GM21515 (cell line): ENCODE measurements at regions not wholly inside any gene's neighbourhood (a gene's known extent, or its start where the extent isn't known, plus 50 kb on each side); places are given as distances from the start of the nearest gene placed in this dataset.
"Not testable (repeated sequence)": the region's sequence is repeated elsewhere in the genome, so short reads cannot be mapped to it uniquely, and the experiment has no call there.

ENCODE experiments used
- ATAC-seq: cut with Tn5 transposase; IDR thresholded peaks from one replicate; pipeline ENCODE4 v1.9.1; 2021; ENCODE audit not compliant: unreplicated experiment

GRCh38 chrX:40418813-40419195, 162.0 kb upstream of the ATP6AP2 start:
- ATAC-seq, result no peak

- ATAC-seq, result no peak
Observed at GRCh38 chrX:40418146-40418812, 162.5 kb upstream of the ATP6AP2 start.

DNA sequence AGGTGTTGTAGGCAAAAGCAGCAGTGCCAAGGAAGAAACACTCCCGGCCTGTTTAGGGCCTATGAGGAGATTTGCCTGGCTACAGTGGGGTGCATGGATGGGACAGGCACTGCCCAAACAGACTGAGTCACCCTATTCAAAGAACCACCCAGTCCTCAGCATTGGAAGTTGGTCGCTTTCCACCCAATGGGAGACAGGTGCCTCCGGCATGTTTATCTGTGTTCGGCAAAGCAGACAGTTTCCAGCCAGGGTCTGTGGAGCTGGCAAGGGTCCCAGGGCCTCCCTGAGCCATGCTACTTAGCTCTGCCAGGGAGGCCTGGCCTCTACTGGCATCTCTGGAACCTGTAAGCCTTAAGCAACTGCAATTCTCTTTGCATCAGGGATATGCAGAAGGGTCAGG, 165.1 kb upstream of the ATP6AP2 start:
- no peak for ATAC-seq

- ATAC-seq, result no peak
Observed at GRCh38 chrX:40414335-40414734, 166.4 kb upstream of the ATP6AP2 start.

DNA sequence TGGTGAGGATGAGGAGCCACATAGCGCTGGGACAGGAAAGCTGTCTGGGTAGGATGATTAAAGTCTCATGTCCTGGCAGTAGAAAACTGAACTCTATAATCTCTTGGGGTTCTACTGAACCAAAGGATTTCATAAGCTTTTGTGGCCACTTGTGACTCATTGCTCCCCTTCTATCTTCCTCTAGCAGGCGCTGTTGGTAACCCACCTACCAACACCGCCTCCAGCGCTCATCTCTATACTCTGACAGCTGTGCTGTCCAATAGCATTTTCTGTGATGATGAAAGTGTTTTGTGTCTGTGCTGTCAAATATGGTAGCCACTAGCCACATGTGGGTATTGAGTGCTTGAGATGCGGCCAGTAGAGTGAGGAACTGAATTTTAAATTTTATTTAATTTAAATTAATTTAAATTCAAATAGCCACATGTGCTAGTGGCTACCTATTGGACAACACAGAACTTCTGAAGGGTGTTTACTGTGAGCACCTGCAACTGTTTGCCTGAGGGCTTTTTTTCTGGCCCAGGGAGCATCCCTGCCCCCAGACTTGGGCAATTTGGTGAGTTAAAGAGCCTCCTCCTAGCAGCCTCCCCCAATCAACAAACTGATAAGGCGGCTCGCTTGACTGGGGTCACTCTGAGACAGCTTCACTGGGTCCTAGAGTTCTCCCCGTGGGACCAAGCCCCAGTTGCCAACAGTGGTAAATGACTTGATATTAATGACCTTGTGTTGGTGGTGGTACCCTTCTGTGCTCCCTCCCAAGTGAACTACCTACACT, 169.2 kb upstream of the ATP6AP2 start:
- ATAC-seq, result no peak

GRCh38 chrX:40410859-40411258, 169.9 kb upstream of the ATP6AP2 start:
- no peak for ATAC-seq

DNA sequence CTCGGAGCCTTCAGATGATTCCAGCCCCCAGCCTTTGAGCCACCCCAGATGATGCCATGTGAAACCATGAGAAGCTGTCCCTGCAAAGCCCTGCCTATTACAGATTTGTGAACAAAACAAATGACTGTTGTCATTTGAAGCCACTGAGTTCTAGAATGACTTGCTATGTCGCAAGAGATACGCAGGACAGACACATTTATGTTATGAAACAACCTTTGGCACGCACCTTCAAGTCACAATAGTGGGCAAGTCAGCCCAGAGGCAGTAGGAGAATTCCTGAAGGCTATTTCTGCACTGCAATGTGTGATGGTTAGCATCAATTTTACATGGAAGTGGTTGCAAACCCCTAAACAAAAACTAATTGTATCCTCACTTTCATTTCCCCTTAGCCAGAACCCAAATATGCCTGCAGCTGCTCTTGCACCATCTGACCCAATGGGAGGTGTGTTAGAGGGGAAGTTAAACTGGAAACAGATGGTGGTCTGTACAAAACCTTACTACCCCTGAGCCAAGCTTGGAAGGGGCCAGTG, 174.4 kb upstream of the ATP6AP2 start:
- ATAC-seq, result no peak

DNA sequence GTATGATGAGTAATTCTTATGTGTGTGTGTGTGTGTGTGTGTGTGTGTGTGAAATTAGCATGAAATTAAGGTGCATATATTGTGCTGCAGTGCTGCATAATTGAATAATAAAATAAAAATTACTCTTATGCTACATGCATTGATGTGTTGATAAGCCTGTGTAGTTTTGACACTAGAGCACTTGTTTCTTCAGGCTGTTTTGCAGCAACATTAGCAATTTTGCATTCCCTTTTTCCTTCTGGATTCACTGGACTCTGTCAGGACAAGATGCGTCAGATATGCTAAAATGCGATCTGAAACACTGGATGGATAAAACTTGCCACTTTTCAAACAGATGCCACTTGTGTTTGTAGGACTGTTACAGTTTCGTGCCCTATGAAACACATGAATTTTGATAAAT, 175.4 kb upstream of the ATP6AP2 start:
- ATAC-seq, result no peak

GRCh38 chrX:40403757-40404156, 177.0 kb upstream of the ATP6AP2 start:
- ATAC-seq, result no peak

DNA sequence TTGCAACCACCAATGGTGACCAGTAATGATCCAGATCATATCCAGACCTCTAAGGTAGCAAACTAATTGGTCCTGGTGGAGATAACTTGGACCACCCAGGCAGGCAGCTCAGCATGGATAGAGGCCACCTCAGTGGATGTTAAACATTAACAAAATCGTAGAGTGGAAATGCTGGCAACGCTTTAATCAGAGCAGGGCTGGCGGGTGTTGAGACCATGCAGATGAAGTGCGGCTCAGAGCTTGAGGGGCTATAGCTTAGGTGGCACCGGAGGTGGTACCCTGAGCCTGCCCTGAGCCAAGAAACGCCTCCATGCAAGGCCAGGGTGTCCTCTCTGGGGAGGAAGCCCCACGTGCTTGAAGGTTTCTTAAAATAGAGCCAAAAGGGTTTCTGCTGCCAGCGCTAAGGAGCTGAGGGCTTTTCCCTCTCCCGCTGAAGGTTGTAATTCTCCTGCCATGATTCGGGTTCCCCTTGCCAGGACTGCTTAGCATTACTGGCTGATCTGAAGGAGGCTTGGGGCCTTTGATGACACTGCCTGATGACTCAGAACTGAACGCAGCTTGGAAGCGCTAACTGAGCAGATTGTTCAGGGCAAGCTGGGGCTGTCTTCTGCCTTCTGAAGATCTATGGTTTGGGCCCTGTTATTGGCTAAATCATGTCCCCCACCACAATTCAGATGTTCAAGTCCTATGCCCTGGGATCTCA, 177.8 kb upstream of the ATP6AP2 start:
- ATAC-seq, result no peak

GRCh38 chrX:40395102-40395501, 185.7 kb upstream of the ATP6AP2 start:
- no peak for ATAC-seq

DNA sequence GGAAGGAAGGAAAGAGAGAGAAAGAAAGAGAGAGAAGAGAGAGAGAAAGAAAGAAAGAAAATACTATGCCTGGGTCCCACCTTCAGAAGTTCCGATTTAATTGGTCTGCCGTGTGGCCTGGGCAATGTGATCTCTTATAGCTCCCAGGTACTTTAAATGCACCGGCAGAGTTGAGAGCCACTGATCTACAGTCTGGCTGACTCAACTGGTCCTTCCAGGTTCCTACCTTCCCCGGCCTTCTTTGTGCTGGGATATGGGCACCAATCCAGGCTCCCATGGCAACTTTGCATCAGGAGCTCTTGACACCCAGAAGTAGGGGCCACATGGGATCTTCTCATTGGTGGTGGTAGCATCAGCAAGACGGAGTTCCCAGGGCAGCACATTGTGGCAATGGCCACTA, 186.5 kb upstream of the ATP6AP2 start:
- no peak for ATAC-seq

GRCh38 chrX:40392599-40392998, 188.2 kb upstream of the ATP6AP2 start:
- ATAC-seq, result no peak

DNA sequence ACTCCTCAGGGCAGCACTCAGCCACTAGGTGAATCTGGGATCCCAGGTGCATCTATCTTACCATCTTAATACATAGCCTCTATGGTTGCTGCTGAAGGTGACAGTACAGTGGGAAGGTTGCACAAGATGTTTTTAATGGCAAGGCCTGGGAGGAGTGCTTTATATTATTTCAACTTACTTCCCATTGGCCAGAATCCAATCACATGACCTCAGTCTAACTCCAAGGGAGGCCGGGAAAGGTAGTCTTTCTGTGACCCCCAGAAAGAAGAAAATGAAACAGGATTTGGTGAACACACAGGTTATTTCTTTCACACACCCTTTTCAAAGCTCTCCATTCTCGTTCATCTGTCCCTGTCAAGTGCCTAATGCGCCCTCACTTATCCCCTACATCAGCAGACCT, 189.1 kb upstream of the ATP6AP2 start:
- no peak for ATAC-seq

DNA sequence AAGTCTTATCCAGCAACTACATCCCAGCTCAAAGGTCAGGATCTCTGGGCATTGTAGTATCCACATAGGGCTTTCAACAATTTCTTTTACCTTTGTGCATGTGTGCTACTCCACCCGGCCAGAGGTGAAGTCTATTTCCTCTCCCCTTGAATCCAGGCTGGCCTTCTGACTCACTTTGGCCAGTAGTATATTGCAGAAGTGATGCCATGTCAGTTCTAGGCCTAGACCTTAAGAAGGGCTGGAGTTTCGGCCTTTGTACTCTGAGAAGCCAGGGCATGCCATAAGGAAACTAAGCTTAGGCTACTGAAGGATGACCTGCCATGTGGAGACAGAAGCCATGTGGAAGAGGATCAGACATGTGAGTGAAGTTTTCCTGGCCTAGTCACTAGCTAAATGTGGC, 191.2 kb upstream of the ATP6AP2 start:
- no peak for ATAC-seq

- ATAC-seq, result no peak
Observed at GRCh38 chrX:40388441-40388840, 192.3 kb upstream of the ATP6AP2 start.

GRCh38 chrX:40387869-40388268, 192.9 kb upstream of the ATP6AP2 start:
- ATAC-seq, result not testable (repeated sequence)

DNA sequence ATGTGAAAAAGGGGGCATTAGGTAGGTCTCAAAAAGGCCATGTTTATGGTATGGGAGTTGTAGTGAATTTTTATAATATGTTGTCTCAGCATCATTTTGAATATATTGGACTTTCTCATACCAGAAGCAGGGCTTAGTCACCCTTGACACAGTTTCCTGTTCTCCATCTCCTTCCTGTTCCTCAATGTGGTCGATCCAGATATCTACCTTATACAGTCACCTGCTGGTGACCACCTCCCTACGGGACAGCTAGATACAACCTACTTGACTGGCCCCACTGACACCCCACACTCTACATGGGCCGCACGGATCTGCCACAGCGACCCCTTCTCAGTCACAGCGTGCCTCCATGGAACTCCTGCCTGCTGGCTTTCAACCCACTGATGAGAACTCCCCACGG, 193.5 kb upstream of the ATP6AP2 start:
- ATAC-seq, result not testable (repeated sequence)

DNA sequence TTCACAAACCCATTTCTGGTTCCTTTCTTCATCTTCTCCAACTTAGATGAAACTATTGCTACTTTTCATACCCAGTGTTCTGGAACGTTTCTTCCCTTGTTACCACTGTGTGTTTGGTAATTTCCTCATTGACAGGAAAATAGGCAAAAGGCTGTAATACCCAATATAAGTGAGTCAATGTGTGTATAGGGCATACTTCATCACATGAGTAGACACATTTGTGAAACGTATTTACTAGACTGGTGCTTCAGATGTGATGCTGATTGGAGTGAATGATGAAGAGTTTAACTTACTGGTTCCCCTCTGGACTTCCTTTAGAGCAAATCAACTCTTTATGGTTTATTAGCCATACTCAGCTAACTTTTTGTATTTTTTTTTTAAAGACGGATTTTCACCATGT, 195.1 kb upstream of the ATP6AP2 start:
- ATAC-seq, result no peak

DNA sequence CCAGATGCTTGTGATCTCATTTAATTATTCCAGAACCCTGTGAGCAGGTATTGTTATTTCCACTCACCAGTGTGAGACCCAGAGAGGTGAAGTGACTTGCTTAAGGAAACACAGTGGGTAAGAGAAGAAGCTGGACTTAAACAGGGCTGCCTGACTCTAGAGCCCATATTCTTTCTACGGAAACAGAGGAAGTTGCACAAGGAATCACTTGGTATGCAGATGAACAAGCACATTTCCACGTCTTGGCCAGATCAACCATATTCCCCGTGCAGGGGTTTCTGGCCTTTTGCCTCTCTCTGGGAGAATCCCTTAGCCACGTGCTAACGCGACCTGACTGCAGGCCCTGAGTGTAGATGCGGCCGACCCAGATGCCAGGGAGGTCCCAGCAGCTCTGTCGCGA, 195.5 kb upstream of the ATP6AP2 start:
- ATAC-seq, result no peak

GRCh38 chrX:40383969-40384368, 196.8 kb upstream of the ATP6AP2 start:
- no peak for ATAC-seq

- no peak for ATAC-seq
Observed at GRCh38 chrX:40383360-40383759, 197.4 kb upstream of the ATP6AP2 start.
